Spinal cord (tissue), 9 donors: ENCODE measurements at regions not wholly inside any gene's neighbourhood (a gene's known extent, or its start where the extent isn't known, plus 50 kb on each side); places are given as distances from the start of the nearest gene placed in this dataset.
A peak's percentile ranks its signal among the peaks of the same experiment; 100 is the strongest.
"Not testable (repeated sequence)": the region's sequence is repeated elsewhere in the genome, so short reads cannot be mapped to it uniquely, and the experiment has no call there.

Source experiments
- DNase-seq, 6 donors: peaks; one replicate each; pipeline versions ENCODE4 v3.0.0 to v3.0.0-alpha.2; 2013 to 2015; ENCODE audit warnings: low spot score in 6 of 6, low read depth in 4 of 6
- H3K27ac ChIP-seq: one replicate; pipeline ENCODE4 v1.5.1; 2013; ENCODE audit warnings: low read depth, low read length, control low read depth
- H3K27me3 ChIP-seq: one replicate; pipeline ENCODE4 v1.6.1; 2013; ENCODE audit warnings: low read length; ENCODE audit not compliant: control insufficient read depth, insufficient read depth
- H3K36me3 ChIP-seq: one replicate; pipeline ENCODE4 v1.6.1; 2013; ENCODE audit warnings: low read length; ENCODE audit not compliant: control insufficient read depth, insufficient read depth
- H3K4me1 ChIP-seq: one replicate; pipeline ENCODE4 v1.6.1; 2013; ENCODE audit warnings: low read length; ENCODE audit not compliant: control insufficient read depth, insufficient read depth
- H3K4me3 ChIP-seq: one replicate; pipeline ENCODE4 v1.5.1; 2013; ENCODE audit warnings: low read depth, low read length, control low read depth
- H3K9me3 ChIP-seq: one replicate; pipeline ENCODE4 v1.6.1; 2013; ENCODE audit warnings: low read length; ENCODE audit not compliant: control insufficient read depth, insufficient read depth
- WGBS: methylation state at CpG from one replicate; pipeline ENCODE4 v1.1.5; 2013; ENCODE audit warnings: missing lambda C conversion rate; ENCODE audit not compliant: insufficient coverage; 5-methylcytosine and 5-hydroxymethylcytosine counted together
- donor health status: healthy.

DNA sequence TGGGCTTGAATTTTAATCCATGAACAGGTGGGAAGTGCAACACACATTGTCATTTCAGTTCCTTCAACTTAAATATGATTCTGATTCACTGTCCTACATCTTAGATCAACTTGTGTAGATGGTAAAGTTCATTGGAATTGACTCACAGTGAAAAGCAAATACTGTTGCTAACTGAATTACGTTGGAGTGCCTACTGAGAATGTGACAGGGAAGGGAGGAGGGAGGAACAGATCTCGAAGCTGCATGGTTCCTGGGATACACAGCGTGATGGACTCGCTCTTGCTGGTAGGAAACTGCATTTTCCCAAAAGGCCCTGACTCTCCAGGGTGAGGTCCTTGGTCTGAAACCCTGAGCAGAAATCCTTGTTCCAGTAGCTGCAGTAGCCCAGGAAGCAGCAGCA lies 284.2 kb downstream of the USP46 start:
- no peak overlapping the region for H3K27ac ChIP-seq
- H3K4me1 ChIP-seq, result no peaks in the 10 kb centered on the region
- no peak overlapping the region for H3K4me3 ChIP-seq
- H3K27me3 ChIP-seq, result no peaks in the 10 kb centered on the region
- 58% methylated on average over 4 of the region's 4 CpGs for WGBS
- H3K9me3 ChIP-seq, result no peaks in the 10 kb centered on the region
- no peak for DNase-seq
- H3K36me3 ChIP-seq, result no peaks in the 10 kb centered on the region

DNA sequence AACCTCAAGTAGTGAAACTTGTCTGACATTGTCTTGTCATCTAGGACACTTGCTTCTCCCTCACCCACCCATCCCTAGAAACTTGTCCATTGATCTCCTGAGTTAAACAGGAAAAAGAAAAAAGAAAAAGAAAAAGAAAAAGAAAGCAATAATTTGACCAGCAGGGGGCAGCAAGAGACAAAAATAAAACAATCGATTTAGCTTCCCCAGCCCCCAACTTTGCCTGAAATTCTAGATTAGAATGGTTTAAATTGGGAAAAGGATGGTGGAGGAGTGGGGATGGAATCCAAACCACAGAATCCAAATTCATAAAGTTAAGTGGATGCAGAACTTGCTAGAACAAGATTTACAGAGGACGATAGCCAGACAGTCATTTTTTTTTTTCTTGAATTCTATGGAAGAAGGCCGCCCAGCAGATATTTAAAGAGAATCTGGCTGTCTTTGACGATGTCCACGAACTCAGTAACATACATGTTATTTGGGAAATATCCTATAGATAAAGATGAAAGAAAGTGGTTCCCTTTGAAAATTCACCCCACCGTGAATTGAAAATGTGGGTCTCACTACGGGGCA lies 282.9 kb downstream of the USP46 start:
- H3K27ac ChIP-seq, result no peak overlapping the region
- no peaks in the 10 kb centered on the region for H3K36me3 ChIP-seq
- no peaks in the 10 kb centered on the region for H3K4me1 ChIP-seq
- no peak overlapping the region for H3K4me3 ChIP-seq
- peak; percentile 68 to 94 (median 77) for DNase-seq
- 100% methylated on average over 1 of the region's 7 CpGs for WGBS
- H3K27me3 ChIP-seq, result no peaks in the 10 kb centered on the region
- no peaks in the 10 kb centered on the region for H3K9me3 ChIP-seq

DNA sequence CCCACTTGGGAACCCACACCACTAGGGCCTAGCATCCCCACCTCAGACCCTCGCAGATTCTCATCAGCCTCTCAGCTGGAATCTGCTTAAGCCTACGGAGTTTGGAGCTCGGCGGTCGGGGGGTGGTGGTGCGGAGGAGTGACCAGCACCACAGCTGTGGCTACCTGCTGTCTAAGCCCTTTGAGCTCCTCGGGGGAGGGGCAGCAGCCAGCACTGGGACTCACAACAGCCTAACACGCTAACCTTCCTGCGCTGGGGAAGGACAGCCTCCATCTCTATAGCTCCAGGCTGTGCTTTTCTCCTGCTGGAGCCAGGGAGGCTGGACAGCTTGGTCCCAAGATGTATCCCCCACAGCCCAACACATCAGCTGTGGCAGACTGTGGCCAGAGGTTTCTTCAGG lies 281.5 kb downstream of the USP46 start:
- H3K4me1 ChIP-seq, result no peaks in the 10 kb centered on the region
- DNase-seq, result no peak
- 78% methylated on average over 9 of the region's 9 CpGs for WGBS
- H3K27me3 ChIP-seq, result no peaks in the 10 kb centered on the region
- no peak overlapping the region for H3K4me3 ChIP-seq
- no peaks in the 10 kb centered on the region for H3K9me3 ChIP-seq
- H3K27ac ChIP-seq, result no peak overlapping the region
- no peaks in the 10 kb centered on the region for H3K36me3 ChIP-seq

DNA sequence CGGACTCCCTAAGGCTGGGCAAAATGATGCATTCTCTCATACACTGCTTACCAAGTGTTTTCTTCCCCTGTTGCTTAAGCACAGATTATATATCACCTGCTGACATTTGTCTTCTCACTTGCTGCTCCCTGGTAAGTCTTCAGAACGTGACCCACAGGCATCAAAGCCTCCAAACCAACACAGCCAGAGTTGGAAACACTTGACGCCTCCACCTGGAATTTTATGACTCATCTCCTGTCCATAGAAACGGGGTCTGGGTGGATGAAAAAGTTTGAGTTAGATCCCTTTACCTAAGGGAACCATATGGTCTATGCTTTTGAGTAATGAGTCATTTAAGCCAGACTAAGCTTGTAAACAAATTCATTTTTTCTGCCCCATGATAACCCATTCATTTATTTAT lies 251.6 kb downstream of the USP46 start:
- H3K27me3 ChIP-seq, result no peaks in the 10 kb centered on the region
- H3K4me1 ChIP-seq, result no peaks in the 10 kb centered on the region
- WGBS, result 100% methylated on average over 1 of the region's 4 CpGs
- no peak overlapping the region for H3K4me3 ChIP-seq
- H3K36me3 ChIP-seq, result no peaks in the 10 kb centered on the region
- H3K9me3 ChIP-seq, result no peaks in the 10 kb centered on the region
- H3K27ac ChIP-seq, result no peak overlapping the region
- DNase-seq, result peak in 1 of 6 donors; percentile 20

DNA sequence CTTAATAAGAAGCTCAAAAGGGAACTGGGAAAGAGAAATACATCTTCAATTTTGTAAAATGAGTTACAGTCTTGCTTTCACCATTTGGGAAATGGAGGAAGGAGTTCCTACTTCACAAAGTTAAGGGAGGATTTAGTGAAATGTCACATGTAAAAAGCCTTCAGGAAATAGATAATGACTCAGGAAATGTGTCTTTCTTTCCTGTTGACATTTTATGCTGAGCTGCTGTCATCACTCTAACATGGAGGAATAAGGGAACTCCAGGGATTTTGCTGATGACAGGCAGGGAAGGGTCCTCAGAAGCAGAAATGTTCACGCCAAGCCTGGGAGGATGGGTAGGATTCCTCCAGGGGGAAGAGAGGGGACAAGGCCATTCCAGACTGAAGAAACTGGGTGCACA lies 251.1 kb downstream of the USP46 start:
- no peak for DNase-seq
- Histone ChIP-seq H3K4me1 (no peaks in the 10 kb centered on the region), H3K36me3 (no peaks in the 10 kb centered on the region), H3K4me3 (no peak overlapping the region), H3K9me3 (no peaks in the 10 kb centered on the region), H3K27me3 (no peaks in the 10 kb centered on the region), H3K27ac (no peak overlapping the region)
- 75% methylated on average over 1 of the region's 1 CpG for WGBS

DNA sequence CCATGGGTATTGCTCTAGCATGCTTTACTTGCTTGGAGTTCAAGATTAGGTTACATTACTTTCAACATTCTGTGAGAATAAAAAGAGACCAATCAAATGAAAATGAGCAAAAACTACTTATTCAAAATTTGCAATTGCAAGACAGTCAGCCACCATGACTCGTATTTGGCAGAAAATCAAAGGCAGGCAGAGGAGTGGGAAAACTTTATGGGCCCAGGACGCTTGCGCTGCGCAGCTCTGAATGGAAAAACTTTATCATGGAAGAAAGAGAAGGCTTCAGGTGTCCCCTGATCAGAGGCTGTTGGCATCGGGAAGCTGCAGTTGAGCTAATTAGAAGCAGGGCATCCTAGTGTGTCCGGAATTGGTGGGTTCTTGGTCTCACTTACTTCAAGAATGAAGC lies 250.6 kb downstream of the USP46 start:
- Histone ChIP-seq H3K9me3 (no peaks in the 10 kb centered on the region), H3K4me1 (no peaks in the 10 kb centered on the region), H3K4me3 (no peak overlapping the region), H3K27ac (no peak overlapping the region), H3K36me3 (no peaks in the 10 kb centered on the region), H3K27me3 (no peaks in the 10 kb centered on the region)
- WGBS, result 89% methylated on average over 6 of the region's 6 CpGs
- DNase-seq, result no peak

DNA sequence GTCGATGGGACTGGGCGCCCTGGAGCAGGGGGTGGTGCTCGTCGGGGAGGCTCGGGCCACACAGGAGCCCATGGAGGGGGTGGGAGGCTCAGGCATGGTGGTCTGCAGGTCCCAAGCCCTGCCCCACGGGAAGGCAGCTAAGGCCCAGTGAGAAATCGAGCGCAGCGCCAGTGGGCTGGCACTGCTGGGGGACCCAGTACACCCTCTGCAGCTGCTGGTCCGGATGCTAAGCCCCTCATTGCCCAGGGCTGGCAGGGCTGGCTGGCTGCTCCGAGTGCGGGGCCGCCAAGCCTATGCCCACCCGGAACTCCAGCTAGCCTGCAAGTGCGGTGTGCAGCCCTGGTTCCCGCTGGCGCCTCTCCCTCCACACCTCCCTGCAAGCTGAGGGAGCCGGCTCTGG lies 249.3 kb downstream of the USP46 start:
- not testable (repeated sequence) for H3K27ac ChIP-seq, H3K9me3 ChIP-seq, H3K4me1 ChIP-seq, H3K4me3 ChIP-seq, H3K36me3 ChIP-seq, H3K27me3 ChIP-seq, DNase-seq
- WGBS, result 94% methylated on average over 16 of the region's 18 CpGs

DNA sequence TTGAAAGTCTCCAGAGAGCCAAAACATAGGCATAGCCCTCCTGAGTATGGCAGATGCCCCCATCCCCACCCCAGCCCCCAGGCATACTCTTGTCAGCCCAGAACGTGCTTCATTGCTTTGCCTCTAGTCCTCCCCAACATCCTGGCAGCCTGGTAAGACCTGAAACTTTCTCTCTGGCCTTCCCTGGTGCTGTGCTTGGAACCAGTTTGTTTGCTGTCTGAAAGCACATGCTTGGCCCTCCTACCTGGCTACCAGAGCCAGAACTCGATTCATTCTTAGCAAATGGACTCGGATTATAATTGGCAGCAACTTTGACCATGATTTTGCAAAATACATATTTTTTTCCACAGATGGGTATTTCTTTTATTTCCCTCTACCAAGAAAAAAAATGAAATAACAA lies 248.1 kb downstream of the USP46 start:
- Histone ChIP-seq H3K4me1 (no peaks in the 10 kb centered on the region), H3K4me3 (no peak overlapping the region), H3K9me3 (no peaks in the 10 kb centered on the region), H3K27ac (no peak overlapping the region), H3K36me3 (no peaks in the 10 kb centered on the region), H3K27me3 (no peaks in the 10 kb centered on the region)
- 75% methylated on average over 2 of the region's 3 CpGs for WGBS
- no peak for DNase-seq

DNA sequence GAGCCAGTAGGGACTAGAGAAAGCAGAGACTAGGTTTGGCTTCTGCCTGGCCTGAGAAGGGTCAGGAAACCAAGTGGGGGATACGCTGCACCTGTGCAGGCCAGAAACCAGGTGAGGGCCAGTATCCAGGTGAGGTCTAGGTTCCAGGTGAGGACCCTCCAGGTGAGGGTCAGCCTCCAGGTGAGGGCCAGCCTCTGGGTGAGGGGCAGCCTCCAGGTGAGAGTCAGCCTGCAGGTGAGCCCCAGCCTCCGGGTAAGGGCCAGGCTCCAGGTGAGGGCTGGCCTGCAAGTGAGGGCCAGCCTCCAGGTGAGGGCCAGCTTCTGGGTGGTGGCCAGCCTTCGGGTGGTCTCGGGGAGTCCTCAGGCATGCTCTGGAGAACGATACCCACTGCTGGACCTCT lies 238.8 kb downstream of the USP46 start:
- Histone ChIP-seq H3K27me3 (no peaks in the 10 kb centered on the region), H3K4me1 (no peaks in the 10 kb centered on the region), H3K9me3 (no peaks in the 10 kb centered on the region), H3K27ac (no peak overlapping the region), H3K36me3 (no peaks in the 10 kb centered on the region), H3K4me3 (no peak overlapping the region)
- 89% methylated on average over 4 of the region's 5 CpGs for WGBS
- DNase-seq, result no peak

DNA sequence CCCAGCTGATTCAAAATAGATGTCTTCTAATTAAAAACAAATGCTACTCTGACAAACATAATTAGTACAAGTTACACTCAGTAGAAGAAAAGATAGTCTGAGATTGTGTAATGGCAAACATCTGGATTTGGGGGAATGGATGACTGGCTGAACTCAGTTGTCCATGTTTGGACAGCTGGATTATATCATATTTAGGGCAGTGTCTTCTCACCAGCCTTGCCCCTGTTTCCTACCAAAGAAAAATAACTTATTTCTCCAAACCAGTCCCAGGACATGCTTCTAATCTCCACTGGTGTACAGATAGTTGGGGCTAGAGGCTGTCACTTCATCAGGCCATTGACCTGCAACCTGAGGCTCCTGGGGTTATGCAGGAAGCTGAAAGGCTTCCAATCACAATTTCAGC lies 237.3 kb downstream of the USP46 start:
- Histone ChIP-seq H3K4me3 (no peak overlapping the region), H3K27ac (no peak overlapping the region), H3K27me3 (no peaks in the 10 kb centered on the region), H3K36me3 (no peaks in the 10 kb centered on the region), H3K9me3 (no peaks in the 10 kb centered on the region), H3K4me1 (no peaks in the 10 kb centered on the region)
- peak in 2 of 6 donors; percentile 16 to 24 for DNase-seq
